22Rv1 (cell line): ENCODE measurements at regions not wholly inside any gene's neighbourhood (a gene's known extent, or its start where the extent isn't known, plus 50 kb on each side); places are given as distances from the start of the nearest gene placed in this dataset.

Source experiments
- CTCF ChIP-seq: fragments of 450-650 bp; IDR thresholded peaks from 2 replicates; pipeline ENCODE4 v1.5.1; 2017; ENCODE audit warnings: mild to moderate bottlenecking
- ZFX ChIP-seq: fragments of 450-650 bp; IDR thresholded peaks from 2 replicates; pipeline ENCODE4 v1.6.1; 2017; ENCODE audit warnings: antibody characterized with exemption, borderline replicate concordance

GRCh38 chr5:174204535-174205313 lies 159.2 kb downstream of the NSG2 start:
- no peak for TF ChIP-seq CTCF
- no peak for TF ChIP-seq ZFX
